ENCODE measurements at regions not wholly inside any gene's neighbourhood (a gene's known extent, or its start where the extent isn't known, plus 50 kb on each side); places are given as distances from the start of the nearest gene placed in this dataset.

DNA sequence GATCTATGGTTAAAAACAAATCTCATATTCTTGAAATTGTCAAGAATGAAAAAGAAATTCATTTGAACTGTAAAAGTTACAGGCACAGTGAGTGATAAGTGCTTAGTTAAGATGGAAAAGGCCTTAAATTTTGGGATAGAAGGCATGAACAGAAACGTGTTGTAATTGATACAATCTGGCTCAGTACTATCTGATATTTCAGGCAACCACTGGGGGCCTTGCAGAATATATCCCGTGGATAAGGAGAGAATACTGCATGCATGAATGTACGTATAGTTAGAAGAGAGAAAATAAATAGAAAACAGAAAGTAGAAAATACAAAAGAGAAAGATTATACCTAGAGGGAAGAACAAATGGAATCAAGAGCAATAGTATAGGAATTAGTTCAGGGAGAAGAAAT, 741.4 kb upstream of the CCDC54 start:
- TF ChIP-seq, protein P1, sequence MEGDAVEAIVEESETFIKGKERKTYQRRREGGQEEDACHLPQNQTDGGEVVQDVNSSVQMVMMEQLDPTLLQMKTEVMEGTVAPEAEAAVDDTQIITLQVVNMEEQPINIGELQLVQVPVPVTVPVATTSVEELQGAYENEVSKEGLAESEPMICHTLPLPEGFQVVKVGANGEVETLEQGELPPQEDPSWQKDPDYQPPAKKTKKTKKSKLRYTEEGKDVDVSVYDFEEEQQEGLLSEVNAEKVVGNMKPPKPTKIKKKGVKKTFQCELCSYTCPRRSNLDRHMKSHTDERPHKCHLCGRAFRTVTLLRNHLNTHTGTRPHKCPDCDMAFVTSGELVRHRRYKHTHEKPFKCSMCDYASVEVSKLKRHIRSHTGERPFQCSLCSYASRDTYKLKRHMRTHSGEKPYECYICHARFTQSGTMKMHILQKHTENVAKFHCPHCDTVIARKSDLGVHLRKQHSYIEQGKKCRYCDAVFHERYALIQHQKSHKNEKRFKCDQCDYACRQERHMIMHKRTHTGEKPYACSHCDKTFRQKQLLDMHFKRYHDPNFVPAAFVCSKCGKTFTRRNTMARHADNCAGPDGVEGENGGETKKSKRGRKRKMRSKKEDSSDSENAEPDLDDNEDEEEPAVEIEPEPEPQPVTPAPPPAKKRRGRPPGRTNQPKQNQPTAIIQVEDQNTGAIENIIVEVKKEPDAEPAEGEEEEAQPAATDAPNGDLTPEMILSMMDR (IDR thresholded peaks at IDR 0.05): no peak
- no peak for TF ChIP-seq POLR2A (IDR thresholded peaks at IDR 0.05)
